ENCODE measurements at regions not wholly inside any gene's neighbourhood (a gene's known extent, or its start where the extent isn't known, plus 50 kb on each side); places are given as distances from the start of the nearest gene placed in this dataset.

GRCh38 chr3:25281732-25282126, 146.3 kb upstream of the RARB start:
- intact Hi-C loops (cut with micrococcal nuclease) = no loop called here
- H3K9me3 Mint-ChIP-seq = no peaks in the 10 kb centered on the region
- DNase-seq (ENCODE audit: low spot score) = no peak
- no peak overlapping the region for H3K4me3 Mint-ChIP-seq (ENCODE audit: low read depth)
- no peaks in the 10 kb centered on the region for H3K27me3 Mint-ChIP-seq (ENCODE audit: low read depth)
- H3K27ac Mint-ChIP-seq = no peak overlapping the region
- no peaks in the 10 kb centered on the region for H3K4me1 Mint-ChIP-seq (ENCODE audit: low read depth)
- H3K36me3 Mint-ChIP-seq (ENCODE audit: low read depth) = no peaks in the 10 kb centered on the region

- H3K4me1 Mint-ChIP-seq (ENCODE audit: low read depth) = no peaks in the 10 kb centered on the region
- no peaks in the 10 kb centered on the region for H3K36me3 Mint-ChIP-seq (ENCODE audit: low read depth)
- intact Hi-C loops (cut with micrococcal nuclease) = no loop called here
- no peaks in the 10 kb centered on the region for H3K9me3 Mint-ChIP-seq
- no peaks in the 10 kb centered on the region for H3K27me3 Mint-ChIP-seq (ENCODE audit: low read depth)
- no peak overlapping the region for H3K4me3 Mint-ChIP-seq (ENCODE audit: low read depth)
- H3K27ac Mint-ChIP-seq = no peak overlapping the region
- DNase-seq (ENCODE audit: low spot score) = no peak
Measured at GRCh38 chr3:25283613-25284012, 144.4 kb upstream of the RARB start.

GRCh38 chr3:25284249-25284648, 143.8 kb upstream of the RARB start:
- Mint-ChIP-seq H3K9me3 (no peaks in the 10 kb centered on the region), H3K27me3 (ENCODE audit: low read depth) (no peaks in the 10 kb centered on the region), H3K36me3 (ENCODE audit: low read depth) (no peaks in the 10 kb centered on the region), H3K4me1 (ENCODE audit: low read depth) (no peaks in the 10 kb centered on the region), H3K4me3 (ENCODE audit: low read depth) (no peak overlapping the region), H3K27ac (no peak overlapping the region)
- intact Hi-C loops (cut with micrococcal nuclease) = no loop called here
- no peak for DNase-seq (ENCODE audit: low spot score)

- DNase-seq (ENCODE audit: low spot score) = no peak
- no peaks in the 10 kb centered on the region for H3K36me3 Mint-ChIP-seq (ENCODE audit: low read depth)
- H3K9me3 Mint-ChIP-seq = no peaks in the 10 kb centered on the region
- no peaks in the 10 kb centered on the region for H3K4me1 Mint-ChIP-seq (ENCODE audit: low read depth)
- no peaks in the 10 kb centered on the region for H3K27me3 Mint-ChIP-seq (ENCODE audit: low read depth)
- no peak overlapping the region for H3K4me3 Mint-ChIP-seq (ENCODE audit: low read depth)
- intact Hi-C loops (cut with micrococcal nuclease) = no loop called here
- no peak overlapping the region for H3K27ac Mint-ChIP-seq
Measured at GRCh38 chr3:25287291-25287884, 140.7 kb upstream of the RARB start.

- intact Hi-C loops (cut with micrococcal nuclease) = no loop called here
- no peaks in the 10 kb centered on the region for H3K36me3 Mint-ChIP-seq (ENCODE audit: low read depth)
- no peak overlapping the region for H3K4me3 Mint-ChIP-seq (ENCODE audit: low read depth)
- no peaks in the 10 kb centered on the region for H3K4me1 Mint-ChIP-seq (ENCODE audit: low read depth)
- H3K9me3 Mint-ChIP-seq = no peaks in the 10 kb centered on the region
- H3K27ac Mint-ChIP-seq = no peak overlapping the region
- no peaks in the 10 kb centered on the region for H3K27me3 Mint-ChIP-seq (ENCODE audit: low read depth)
- DNase-seq (ENCODE audit: low spot score) = no peak
Measured at GRCh38 chr3:25288413-25288812, 139.7 kb upstream of the RARB start.

GRCh38 chr3:25289156-25289555, 138.9 kb upstream of the RARB start:
- no peak for DNase-seq (ENCODE audit: low spot score)
- intact Hi-C loops (cut with micrococcal nuclease) = no loop called here
- H3K27ac Mint-ChIP-seq = no peak overlapping the region
- no peaks in the 10 kb centered on the region for H3K36me3 Mint-ChIP-seq (ENCODE audit: low read depth)
- no peaks in the 10 kb centered on the region for H3K4me1 Mint-ChIP-seq (ENCODE audit: low read depth)
- H3K9me3 Mint-ChIP-seq = no peaks in the 10 kb centered on the region
- no peaks in the 10 kb centered on the region for H3K27me3 Mint-ChIP-seq (ENCODE audit: low read depth)
- H3K4me3 Mint-ChIP-seq (ENCODE audit: low read depth) = no peak overlapping the region

GRCh38 chr3:25289663-25290062, 138.4 kb upstream of the RARB start:
- DNase-seq (ENCODE audit: low spot score) = no peak
- Mint-ChIP-seq H3K27ac (no peak overlapping the region), H3K9me3 (no peaks in the 10 kb centered on the region), H3K36me3 (ENCODE audit: low read depth) (no peaks in the 10 kb centered on the region), H3K4me3 (ENCODE audit: low read depth) (no peak overlapping the region), H3K27me3 (ENCODE audit: low read depth) (no peaks in the 10 kb centered on the region), H3K4me1 (ENCODE audit: low read depth) (no peaks in the 10 kb centered on the region)
- intact Hi-C loops (cut with micrococcal nuclease) = no loop called here

GRCh38 chr3:25291481-25291905, 136.6 kb upstream of the RARB start:
- intact Hi-C loops (cut with micrococcal nuclease) = no loop called here
- Mint-ChIP-seq H3K27me3 (ENCODE audit: low read depth) (no peaks in the 10 kb centered on the region), H3K4me3 (ENCODE audit: low read depth) (no peak overlapping the region), H3K36me3 (ENCODE audit: low read depth) (no peaks in the 10 kb centered on the region), H3K4me1 (ENCODE audit: low read depth) (no peaks in the 10 kb centered on the region), H3K9me3 (no peaks in the 10 kb centered on the region), H3K27ac (no peak overlapping the region)
- DNase-seq (ENCODE audit: low spot score) = no peak

- no peaks in the 10 kb centered on the region for H3K4me1 Mint-ChIP-seq (ENCODE audit: low read depth)
- intact Hi-C loops (cut with micrococcal nuclease) = no loop called here
- H3K9me3 Mint-ChIP-seq = no peaks in the 10 kb centered on the region
- no peak overlapping the region for H3K4me3 Mint-ChIP-seq (ENCODE audit: low read depth)
- H3K27ac Mint-ChIP-seq = no peak overlapping the region
- H3K36me3 Mint-ChIP-seq (ENCODE audit: low read depth) = no peaks in the 10 kb centered on the region
- DNase-seq (ENCODE audit: low spot score) = no peak
- no peaks in the 10 kb centered on the region for H3K27me3 Mint-ChIP-seq (ENCODE audit: low read depth)
Measured at GRCh38 chr3:25292036-25292435, 136.0 kb upstream of the RARB start.

- H3K27ac Mint-ChIP-seq = no peak overlapping the region
- no peaks in the 10 kb centered on the region for H3K9me3 Mint-ChIP-seq
- intact Hi-C loops (cut with micrococcal nuclease) = no loop called here
- no peak for DNase-seq (ENCODE audit: low spot score)
- H3K27me3 Mint-ChIP-seq (ENCODE audit: low read depth) = no peaks in the 10 kb centered on the region
- H3K36me3 Mint-ChIP-seq (ENCODE audit: low read depth) = no peaks in the 10 kb centered on the region
- H3K4me1 Mint-ChIP-seq (ENCODE audit: low read depth) = no peaks in the 10 kb centered on the region
- H3K4me3 Mint-ChIP-seq (ENCODE audit: low read depth) = no peak overlapping the region
Measured at GRCh38 chr3:25292595-25292994, 135.5 kb upstream of the RARB start.

GRCh38 chr3:25293736-25294135, 134.3 kb upstream of the RARB start:
- H3K27me3 Mint-ChIP-seq (ENCODE audit: low read depth) = no peaks in the 10 kb centered on the region
- intact Hi-C loops (cut with micrococcal nuclease) = no loop called here
- no peak overlapping the region for H3K27ac Mint-ChIP-seq
- no peak overlapping the region for H3K4me3 Mint-ChIP-seq (ENCODE audit: low read depth)
- DNase-seq (ENCODE audit: low spot score) = no peak
- H3K4me1 Mint-ChIP-seq (ENCODE audit: low read depth) = no peaks in the 10 kb centered on the region
- no peaks in the 10 kb centered on the region for H3K36me3 Mint-ChIP-seq (ENCODE audit: low read depth)
- H3K9me3 Mint-ChIP-seq = no peaks in the 10 kb centered on the region

- Mint-ChIP-seq H3K9me3 (no peaks in the 10 kb centered on the region), H3K27me3 (ENCODE audit: low read depth) (no peaks in the 10 kb centered on the region), H3K36me3 (ENCODE audit: low read depth) (no peaks in the 10 kb centered on the region), H3K4me1 (ENCODE audit: low read depth) (no peaks in the 10 kb centered on the region), H3K27ac (no peak overlapping the region), H3K4me3 (ENCODE audit: low read depth) (no peak overlapping the region)
- intact Hi-C loops (cut with micrococcal nuclease) = no loop called here
- no peak for DNase-seq (ENCODE audit: low spot score)
Measured at GRCh38 chr3:25294169-25294805, 133.8 kb upstream of the RARB start.

- intact Hi-C loops (cut with micrococcal nuclease) = no loop called here
- no peaks in the 10 kb centered on the region for H3K27me3 Mint-ChIP-seq (ENCODE audit: low read depth)
- no peaks in the 10 kb centered on the region for H3K9me3 Mint-ChIP-seq
- H3K36me3 Mint-ChIP-seq (ENCODE audit: low read depth) = no peaks in the 10 kb centered on the region
- no peak for DNase-seq (ENCODE audit: low spot score)
- H3K4me3 Mint-ChIP-seq (ENCODE audit: low read depth) = no peak overlapping the region
- no peak overlapping the region for H3K27ac Mint-ChIP-seq
- H3K4me1 Mint-ChIP-seq (ENCODE audit: low read depth) = no peaks in the 10 kb centered on the region
Measured at GRCh38 chr3:25297667-25298585, 130.1 kb upstream of the RARB start.

Data from activated T-helper 2 cell treated with anti-CD3 and anti-CD28 coated beads, Interferon-gamma antibody, Interleukin-2, Interleukin-4, amounts not matched to agents 10 μg/mL and 5 μg/mL and 100 μg/mL, durations not matched to agents 14 hours and 24 hours and 36 hours (primary cell).